Left renal cortex interstitium (tissue), 4 donors: ENCODE measurements at regions not wholly inside any gene's neighbourhood (a gene's known extent, or its start where the extent isn't known, plus 50 kb on each side); places are given as distances from the start of the nearest gene placed in this dataset.

Experiments
- DNase-seq, 4 donors: peaks; one replicate each; pipeline ENCODE4 v3.0.0-alpha.2; 2013; ENCODE audit warnings: low read depth in 4 of 4, low spot score in 2 of 4, missing footprints in 1 of 4

- DNase-seq = no peak
These were observed 1093.6 kb downstream of the IGSF11 start for GRCh38 chr3:117941015-117941414.

GRCh38 chr3:117941756-117942155, 1092.9 kb downstream of the IGSF11 start:
- DNase-seq = no peak

- DNase-seq = no peak
These were observed 1080.5 kb downstream of the IGSF11 start for GRCh38 chr3:117954131-117954530.

- DNase-seq = no peak
These were observed 1079.5 kb downstream of the IGSF11 start for GRCh38 chr3:117955196-117955595.

GRCh38 chr3:117958027-117958426, 1076.6 kb downstream of the IGSF11 start:
- DNase-seq = no peak

GRCh38 chr3:117962750-117963149, 1071.9 kb downstream of the IGSF11 start:
- no peak for DNase-seq

- DNase-seq = no peak
These were observed 1070.8 kb downstream of the IGSF11 start for GRCh38 chr3:117963858-117964257.

GRCh38 chr3:117964814-117965213, 1069.8 kb downstream of the IGSF11 start:
- DNase-seq = no peak

GRCh38 chr3:117977504-117978228, 1057.0 kb downstream of the IGSF11 start:
- no peak for DNase-seq

GRCh38 chr3:117979466-117979865, 1055.2 kb downstream of the IGSF11 start:
- DNase-seq = no peak

- DNase-seq = no peak
These were observed 1047.4 kb downstream of the IGSF11 start for GRCh38 chr3:117987256-117987655.

GRCh38 chr3:117989982-117990381, 1044.7 kb downstream of the IGSF11 start:
- no peak for DNase-seq

GRCh38 chr3:117990627-117991026, 1044.0 kb downstream of the IGSF11 start:
- DNase-seq = no peak

- DNase-seq = peak in 1 of 4 donors; percentile 4
These were observed 1038.7 kb downstream of the IGSF11 start for GRCh38 chr3:117995842-117996437.

GRCh38 chr3:117997201-117998049, 1037.2 kb downstream of the IGSF11 start:
- DNase-seq = peak; percentile 66 to 84 (median 75)

- DNase-seq = no peak
These were observed 1036.6 kb downstream of the IGSF11 start for GRCh38 chr3:117998071-117998470.

GRCh38 chr3:118000219-118000618, 1034.4 kb downstream of the IGSF11 start:
- DNase-seq = no peak

- no peak for DNase-seq
These were observed 1033.3 kb downstream of the IGSF11 start for GRCh38 chr3:118001380-118001779.

GRCh38 chr3:118011910-118012309, 1022.7 kb downstream of the IGSF11 start:
- DNase-seq = no peak

- DNase-seq = no peak
These were observed 1005.6 kb downstream of the IGSF11 start for GRCh38 chr3:118029049-118029448.

- no peak for DNase-seq
These were observed 998.4 kb downstream of the IGSF11 start for GRCh38 chr3:118036215-118036614.
